A549 (cell line): ENCODE measurements at regions not wholly inside any gene's neighbourhood (a gene's known extent, or its start where the extent isn't known, plus 50 kb on each side); places are given as distances from the start of the nearest gene placed in this dataset.
"Not testable (repeated sequence)": the region's sequence is repeated elsewhere in the genome, so short reads cannot be mapped to it uniquely, and the experiment has no call there.

ENCODE experiments used
- ATAC-seq, 2 experiments: fragments of 200-7000 bp in 1 of 2; fragments of >200 bp in 1 of 2; cut with Nextera tagmentation in 1 of 2; cut with Tn5 transposase in 1 of 2; 3 replicates each; pipeline versions ENCODE4 v1.8.0 to v1.9.1; 2018 to 2020; ENCODE audit warnings: mild to moderate bottlenecking in 1 of 2, moderate library complexity in 1 of 2
- CTCF ChIA-PET: fragments of 300-600 bp; sonication (Branson Sonifier 250); formaldehyde crosslinking; extraction: SDS; loops from one replicate; lab custom pipeline; 2021; ENCODE audit warnings: antibody characterized with exemption, inconsistent platforms; lab: Yijun Ruan, JAX
- POLR2A ChIA-PET: fragments of 350-600 bp; formaldehyde crosslinking; extraction: SDS; loops from one replicate; lab custom pipeline; 2021; ENCODE audit warnings: antibody characterized with exemption, inconsistent platforms; lab: Yijun Ruan, JAX
- DNase-seq, 2 experiments: peaks; one replicate each; pipeline versions ENCODE4 v3.0.0 to v3.0.0-alpha.2; 2011 to 2016; ENCODE audit warnings: low read depth in 1 of 2, low spot score in 1 of 2
- FAIRE-seq: peaks from 2 replicates; lab custom pipeline; 2011; peaks lifted over from hg19 to GRCh38; lab: Jason Lieb, UNC
- H3K27ac ChIP-seq, 2 experiments: fragments of >200 bp; sonication (Bioruptor Twin); formaldehyde crosslinking; 3 replicates each; pipeline ENCODE4 v1.5.1; 2016 to 2017
- H3K4me1 ChIP-seq: fragments of >200 bp; sonication (Bioruptor Twin); formaldehyde crosslinking; 3 replicates; pipeline ENCODE4 v1.6.1; 2016
- H3K4me2 ChIP-seq: fragments of >200 bp; sonication (Bioruptor Twin); formaldehyde crosslinking; 3 replicates; pipeline ENCODE4 v1.6.1; 2016
- H3K4me3 ChIP-seq: fragments of >200 bp; sonication (Bioruptor Twin); formaldehyde crosslinking; 3 replicates; pipeline ENCODE4 v1.5.1; 2016
- H3K9me3 ChIP-seq: fragments of >200 bp; sonication (Bioruptor Twin); formaldehyde crosslinking; 3 replicates; pipeline ENCODE4 v1.6.1; 2016
- CBX8 ChIP-seq: fragments of 200-600 bp; sonication (generic); IDR thresholded peaks from 2 replicates; pipeline ENCODE4 v1.6.1; 2016
- CHD2 ChIP-seq: fragments of 150-350 bp; IDR thresholded peaks from 2 replicates; pipeline ENCODE4 v1.6.1; 2014; ENCODE audit warnings: low read length; ENCODE audit not compliant: partially characterized antibody
- CTCF ChIP-seq: fragments of >200 bp; sonication (Bioruptor Twin); formaldehyde crosslinking; IDR thresholded peaks from 3 replicates; pipeline ENCODE4 v1.5.1; 2016
- EHF ChIP-seq: fragments of 250-450 bp; sonication (Bioruptor Pico); IDR thresholded peaks from 2 replicates; pipeline ENCODE4 v1.5.0; 2020; ENCODE audit warnings: mild to moderate bottlenecking
- EHMT2 ChIP-seq: fragments of 200-600 bp; sonication (generic); IDR thresholded peaks from 2 replicates; pipeline ENCODE4 v1.6.1; 2016; ENCODE audit warnings: antibody characterized with exemption, low read depth, mild to moderate bottlenecking, moderate library complexity
- EP300 ChIP-seq, 2 experiments: fragments of >200 bp; sonication (Bioruptor Twin); formaldehyde crosslinking; IDR thresholded peaks; 2 replicates in 1 of 2; 3 replicates in 1 of 2; pipeline ENCODE4 v1.6.1; 2016 to 2017
- FOXS1 ChIP-seq: fragments of 250-450 bp; sonication (Bioruptor Pico); IDR thresholded peaks from 2 replicates; pipeline ENCODE4 v1.5.0; 2020; ENCODE audit warnings: mild to moderate bottlenecking, moderate library complexity
- HOXA7 ChIP-seq: fragments of 250-450 bp; sonication (Bioruptor Pico); IDR thresholded peaks from 2 replicates; pipeline ENCODE4 v1.5.0; 2020; ENCODE audit warnings: mild to moderate bottlenecking, moderate library complexity
- KDM1A ChIP-seq: fragments of 200-600 bp; sonication (generic); IDR thresholded peaks from 2 replicates; pipeline ENCODE4 v1.6.1; 2016; ENCODE audit warnings: low read depth, mild to moderate bottlenecking
- MAFK ChIP-seq: fragments of 450-650 bp; IDR thresholded peaks from 2 replicates; pipeline ENCODE4 v1.6.1; 2014; ENCODE audit not compliant: partially characterized antibody
- MAX ChIP-seq: IDR thresholded peaks from 2 replicates; pipeline ENCODE4 v1.6.1; 2012
- NFE2L2 ChIP-seq: fragments of 150-350 bp; conservative IDR thresholded peaks from 2 replicates; pipeline ENCODE4 v1.6.1; 2014; ENCODE audit warnings: low read length
- NPAS2 ChIP-seq: fragments of 250-450 bp; sonication (Bioruptor Pico); IDR thresholded peaks from 2 replicates; pipeline ENCODE4 v1.8.0; 2022; ENCODE audit warnings: mild to moderate bottlenecking, moderate library complexity, borderline replicate concordance
- PHF8 ChIP-seq: fragments of 200-600 bp; sonication (generic); IDR thresholded peaks from 2 replicates; pipeline ENCODE4 v1.6.1; 2016; ENCODE audit warnings: low read depth, mild to moderate bottlenecking, antibody characterized with exemption, moderate library complexity, borderline replicate concordance
- RAD21 ChIP-seq, 2 experiments: fragments of >200 bp in 1 of 2; sonication (Bioruptor Twin) in 1 of 2; formaldehyde crosslinking in 1 of 2; IDR thresholded peaks in 1 of 2; conservative IDR thresholded peaks in 1 of 2; 2 replicates in 1 of 2; 3 replicates in 1 of 2; pipeline ENCODE4 v1.6.1; 2012 to 2018; ENCODE audit warnings: inconsistent platforms in 1 of 2
- RARB ChIP-seq: fragments of 250-450 bp; sonication (Bioruptor Pico); IDR thresholded peaks from 2 replicates; pipeline ENCODE4 v1.8.0; 2021; ENCODE audit warnings: mild to moderate bottlenecking, moderate library complexity
- REST ChIP-seq: fragments of 200-600 bp; sonication (generic); IDR thresholded peaks from 2 replicates; pipeline ENCODE4 v1.6.1; 2016; ENCODE audit warnings: antibody characterized with exemption, mild to moderate bottlenecking, moderate library complexity
- RFX5 ChIP-seq: fragments of 450-650 bp; IDR thresholded peaks from 2 replicates; pipeline ENCODE4 v1.7.1; 2014; ENCODE audit warnings: antibody characterized with exemption, mild to moderate bottlenecking, moderate library complexity
- SREBF2 ChIP-seq: fragments of 450-650 bp; IDR thresholded peaks from 2 replicates; pipeline ENCODE4 v1.6.1; 2014; ENCODE audit warnings: mild to moderate bottlenecking, moderate library complexity
- whole genome bisulfite sequencing: methylation state at CpG from one replicate; pipeline ENCODE4 v1.1.6; 2017; ENCODE audit errors: missing lambda C conversion rate; 5-methylcytosine and 5-hydroxymethylcytosine counted together

- H3K27ac ChIP-seq = peak overlapping the region; percentile 86 to 87
- H3K4me3 ChIP-seq = peak overlapping the region; percentile 31
These were observed 61.4 kb upstream of the ZNF217 start for GRCh38 chr20:53654932-53655624.

GRCh38 chr20:53654521-53654920 is 60.9 kb upstream of the ZNF217 start:
- FAIRE-seq, ATAC-seq, DNase-seq, H3K9me3 ChIP-seq: not testable (repeated sequence)
- POLR2A ChIA-PET = interaction anchor here (0.5 kb wide), 1 partner anchor 11 kb away, joined by 4 read pairs; no protein-coding TSS in a partner anchor
- peak overlapping the region; percentile 86 to 87 for H3K27ac ChIP-seq
- peak overlapping the region; percentile 31 for H3K4me3 ChIP-seq
- 59% methylated on average over 8 of the region's 8 CpGs for WGBS
- CTCF ChIA-PET = interaction anchor here (1.2 kb wide), 1 partner anchor 15 kb away, joined by 3 read pairs; no protein-coding TSS in a partner anchor
- H3K4me1 ChIP-seq = peaks cover 57% of the 10 kb centered on the region
- H3K4me2 ChIP-seq = peak overlapping the region; percentile 82

More at GRCh38 chr20:53654932-53655624, 61.4 kb upstream of the ZNF217 start:
- ChIA-PET CTCF (interaction anchor here (1.2 kb wide), 1 partner anchor 16 kb away, joined by 3 read pairs; no protein-coding TSS in a partner anchor), POLR2A (interaction anchor here (0.5 kb wide), 1 partner anchor 12 kb away, joined by 4 read pairs; no protein-coding TSS in a partner anchor)
- DNase-seq (peak in 1 of 2 experiments; percentile 53), FAIRE-seq (no peak), ATAC-seq (peak in 1 of 2 experiments; percentile 51; a peak in 3 of 6 replicates)
- Histone ChIP-seq H3K4me2 (peak overlapping the region; percentile 82), H3K4me1 (peaks cover 57% of the 10 kb centered on the region), H3K9me3 (no peaks in the 10 kb centered on the region)
- TF ChIP-seq EHF (CRISPR knock-in tag) (0 out of 2 replicates have a peak, but pooled peaks have one; percentile 13), EP300 (IDR thresholded peaks at IDR 0.05) (no peak)
- WGBS = 5% methylated on average over 13 of the region's 13 CpGs

- Histone ChIP-seq H3K4me1 (peaks cover 50% of the 10 kb centered on the region), H3K4me2 (peak overlapping the region; percentile 82), H3K4me3 (no peak overlapping the region), H3K27ac (peak overlapping the region; percentile 60 to 86), H3K9me3 (no peaks in the 10 kb centered on the region)
- no peak for FAIRE-seq
- 17% methylated on average over 5 of the region's 5 CpGs for WGBS
- DNase-seq = no peak
- ChIA-PET POLR2A (no interaction called here), CTCF (interaction anchor here (0.6 to 1.0 kb wide), 3 partner anchors 10 to 546 kb away, joined by 3 to 4 read pairs (median 3); no protein-coding TSS in a partner anchor)
- TF ChIP-seq SREBF2 = no peak
- no peak for TF ChIP-seq CHD2
- TF ChIP-seq RFX5 = no peak
- TF ChIP-seq MAFK = no peak
- TF ChIP-seq CBX8 = no peak
- no peak for TF ChIP-seq CTCF
- TF ChIP-seq REST = no peak
- TF ChIP-seq HOXA7 = no peak
- no peak for TF ChIP-seq EHMT2
- TF ChIP-seq NFE2L2 = no peak
- TF ChIP-seq KDM1A = no peak
- no peak for TF ChIP-seq NPAS2 (CRISPR knock-in tag)
- TF ChIP-seq FOXS1 (CRISPR knock-in tag) = no peak
- no peak for TF ChIP-seq PHF8
- TF ChIP-seq MAX = no peak
- TF ChIP-seq RAD21 (conservative IDR thresholded peaks at IDR 0.05 in 1 of 2, IDR thresholded peaks at IDR 0.05 in 1 of 2) = no peak
- no peak for TF ChIP-seq RARB
- ATAC-seq = peak; percentile 37 to 44; a peak in 5 of 6 replicates
These were observed 59.3 kb upstream of the ZNF217 start for GRCh38 chr20:53652859-53653517.
